Astrocyte (in vitro differentiated cells and primary cell): ENCODE measurements at regions not wholly inside any gene's neighbourhood (a gene's known extent, or its start where the extent isn't known, plus 50 kb on each side); places are given as distances from the start of the nearest gene placed in this dataset.

Experiments
- DNase-seq: peaks from one replicate; pipeline ENCODE4 v3.0.0-alpha.2; 2010; ENCODE audit warnings: low read depth
- FAIRE-seq: peaks from 2 replicates; lab custom pipeline; 2011; peaks lifted over from hg19 to GRCh38; lab: Jason Lieb, UNC
- H2AFZ ChIP-seq: 2 replicates; pipeline ENCODE4 v1.6.0; 2012; ENCODE audit warnings: low read depth, low read length, inconsistent platforms
- H3K27ac ChIP-seq: 2 replicates; pipeline ENCODE4 v1.5.1; 2011; ENCODE audit warnings: low read depth, low read length, inconsistent platforms
- H3K27me3 ChIP-seq: 2 replicates; pipeline ENCODE4 v1.6.0; 2011; ENCODE audit warnings: low read length, inconsistent platforms; ENCODE audit not compliant: insufficient read depth
- H3K36me3 ChIP-seq: 2 replicates; pipeline ENCODE4 v1.5.1; 2011; ENCODE audit warnings: low read length, inconsistent platforms; ENCODE audit not compliant: insufficient read depth
- H3K4me1 ChIP-seq: 2 replicates; pipeline ENCODE4 v1.5.1; 2011; ENCODE audit warnings: low read length, inconsistent platforms; ENCODE audit not compliant: insufficient read depth
- H3K4me2 ChIP-seq: 2 replicates; pipeline ENCODE4 v1.6.0; 2012; ENCODE audit warnings: low read length, inconsistent platforms
- H3K4me3 ChIP-seq: 2 replicates; pipeline ENCODE4 v1.5.1; 2011; ENCODE audit warnings: low read depth, mild to moderate bottlenecking, low read length, inconsistent platforms; ENCODE audit not compliant: insufficient read depth
- H3K79me2 ChIP-seq: 2 replicates; pipeline ENCODE4 v1.6.0; 2012; ENCODE audit warnings: mild to moderate bottlenecking, low read length, inconsistent platforms; ENCODE audit not compliant: insufficient read depth
- H3K9ac ChIP-seq: 2 replicates; pipeline ENCODE4 v1.6.0; 2012; ENCODE audit warnings: mild to moderate bottlenecking, low read length, inconsistent platforms
- H3K9me3 ChIP-seq: 2 replicates; pipeline ENCODE4 v1.5.1; 2012; ENCODE audit warnings: low read depth, mild to moderate bottlenecking, low read length, inconsistent platforms; ENCODE audit not compliant: insufficient read depth
- H4K20me1 ChIP-seq: 2 replicates; pipeline ENCODE4 v1.6.0; 2012; ENCODE audit warnings: low read length, inconsistent platforms; ENCODE audit not compliant: insufficient read depth
- H3K27ac Mint-ChIP-seq: one replicate; pipeline ENCODE4 v1.8.0; 2021; ENCODE audit warnings: mild to moderate bottlenecking, mixed read lengths; ENCODE audit not compliant: unreplicated experiment
- H3K27me3 Mint-ChIP-seq: one replicate; pipeline ENCODE4 v1.8.0; 2021; ENCODE audit warnings: low read depth, mixed read lengths; ENCODE audit not compliant: unreplicated experiment
- H3K36me3 Mint-ChIP-seq: one replicate; pipeline ENCODE4 v1.8.0; 2021; ENCODE audit warnings: low read depth, mixed read lengths; ENCODE audit not compliant: unreplicated experiment
- H3K4me1 Mint-ChIP-seq: one replicate; pipeline ENCODE4 v1.8.0; 2021; ENCODE audit warnings: low read depth, mixed read lengths; ENCODE audit not compliant: unreplicated experiment
- H3K4me3 Mint-ChIP-seq: one replicate; pipeline ENCODE4 v1.8.0; 2021; ENCODE audit warnings: mild to moderate bottlenecking, moderate library complexity, mixed read lengths; ENCODE audit not compliant: unreplicated experiment
- H3K9me3 Mint-ChIP-seq: one replicate; pipeline ENCODE4 v1.8.0; 2021; ENCODE audit warnings: mild to moderate bottlenecking, mixed read lengths; ENCODE audit not compliant: unreplicated experiment
- CTCF ChIP-seq: IDR thresholded peaks from 2 replicates; pipeline ENCODE4 v1.5.1; 2011; ENCODE audit warnings: low read depth, mild to moderate bottlenecking, inconsistent platforms, low read length, moderate library complexity; ENCODE audit not compliant: insufficient read depth
- EZH2 ChIP-seq: IDR thresholded peaks from 2 replicates; pipeline ENCODE4 v1.6.1; 2012; ENCODE audit warnings: mild to moderate bottlenecking, low read length, inconsistent platforms; ENCODE audit not compliant: insufficient read depth

DNA sequence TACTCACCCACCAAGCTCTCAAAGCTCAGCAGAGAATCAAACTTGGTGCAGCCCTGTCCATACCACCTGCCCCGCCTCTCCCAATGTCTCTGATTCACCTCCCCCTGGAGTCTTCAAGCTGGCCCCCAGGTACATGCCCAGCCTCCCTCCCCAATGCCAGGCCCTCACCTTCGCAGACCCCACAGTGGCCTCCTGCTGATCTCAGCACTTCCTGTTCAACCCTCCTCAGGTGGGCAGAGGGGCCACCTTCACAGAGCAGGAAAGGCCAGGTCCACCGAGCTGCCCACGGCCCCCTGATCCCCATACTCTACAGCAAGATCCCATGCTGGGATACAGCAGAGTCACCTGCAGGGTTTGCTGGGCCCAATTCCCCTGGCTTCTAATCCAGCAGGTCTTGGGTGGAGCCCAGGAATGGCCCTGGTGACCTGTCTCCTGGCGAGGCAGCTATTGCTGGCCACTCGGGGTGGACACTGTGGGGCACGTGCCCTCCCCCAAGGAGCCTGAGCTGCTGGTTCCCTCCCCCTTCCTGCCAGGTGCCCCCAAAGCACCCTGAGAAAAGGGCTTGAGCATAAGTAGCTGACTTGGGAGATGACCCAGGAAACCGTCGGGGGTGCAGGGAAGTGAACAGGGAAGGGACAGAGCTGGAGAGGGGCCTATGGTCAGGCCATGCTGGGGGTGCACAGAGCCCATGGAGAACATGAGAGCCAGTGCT, 150.7 kb downstream of the BRD1 start:
- Histone ChIP-seq H2AFZ (no peak overlapping the region), H3K27ac (no peak overlapping the region), H3K4me2 (no peak overlapping the region), H3K9me3 (no peaks in the 10 kb centered on the region), H3K4me1 (no peaks in the 10 kb centered on the region), H3K79me2 (no peaks in the 10 kb centered on the region), H3K27me3 (peaks cover 2% of the 10 kb centered on the region), H3K9ac (no peak overlapping the region), H3K4me3 (no peak overlapping the region), H4K20me1 (no peaks in the 10 kb centered on the region), H3K36me3 (no peaks in the 10 kb centered on the region)
- Mint-ChIP-seq H3K9me3 (no peaks in the 10 kb centered on the region), H3K27ac (no peak overlapping the region), H3K4me3 (no peak overlapping the region), H3K27me3 (peaks cover 50% of the 10 kb centered on the region), H3K36me3 (no peaks in the 10 kb centered on the region), H3K4me1 (no peaks in the 10 kb centered on the region)
- DNase-seq (no peak), FAIRE-seq (no peak)
- no peak for TF ChIP-seq CTCF
- TF ChIP-seq EZH2 = no peak

- Histone ChIP-seq H3K9ac (no peak overlapping the region), H3K4me2 (no peak overlapping the region), H3K27ac (no peak overlapping the region), H2AFZ (no peak overlapping the region), H3K36me3 (no peaks in the 10 kb centered on the region), H3K27me3 (peaks cover 6% of the 10 kb centered on the region), H3K79me2 (no peaks in the 10 kb centered on the region), H4K20me1 (no peaks in the 10 kb centered on the region), H3K4me1 (no peaks in the 10 kb centered on the region), H3K4me3 (no peak overlapping the region), H3K9me3 (no peaks in the 10 kb centered on the region)
- no peak for TF ChIP-seq EZH2
- TF ChIP-seq CTCF = no peak
- Mint-ChIP-seq H3K36me3 (no peaks in the 10 kb centered on the region), H3K9me3 (no peaks in the 10 kb centered on the region), H3K27ac (no peak overlapping the region), H3K4me3 (no peak overlapping the region), H3K4me1 (no peaks in the 10 kb centered on the region), H3K27me3 (peaks cover 57% of the 10 kb centered on the region)
- no peak for FAIRE-seq
- DNase-seq = no peak
Observed at GRCh38 chr22:49676230-49676629, 151.4 kb downstream of the BRD1 start.

DNA sequence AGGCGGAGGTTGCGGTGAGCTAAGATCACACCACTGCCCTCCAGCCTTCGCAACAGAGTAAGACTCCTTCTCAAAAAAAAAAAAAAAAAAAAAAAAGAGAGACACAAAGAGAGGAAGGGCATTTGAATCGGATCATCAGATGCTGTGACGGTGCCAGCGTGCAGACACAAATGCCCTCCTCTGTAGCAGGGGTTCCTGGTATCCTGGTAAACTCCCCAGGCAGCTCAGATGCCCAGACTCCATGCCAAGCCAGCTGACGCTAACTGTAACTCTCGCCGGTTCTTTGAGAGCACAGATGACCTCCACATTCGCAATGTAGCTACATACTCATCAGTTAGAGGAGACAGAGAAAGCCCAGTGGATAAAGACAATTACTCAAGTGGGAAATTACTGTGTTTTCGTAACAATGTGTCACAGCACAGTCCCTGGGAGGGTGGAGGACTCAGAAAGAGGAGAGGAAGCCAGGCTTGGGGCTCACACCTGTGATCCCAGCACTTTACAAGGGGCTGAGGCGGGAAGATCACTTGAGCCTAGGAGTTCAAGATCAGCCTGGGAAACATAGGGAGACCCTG, 153.1 kb downstream of the BRD1 start:
- Mint-ChIP-seq H3K36me3 (no peaks in the 10 kb centered on the region), H3K27me3 (peaks cover 55% of the 10 kb centered on the region), H3K4me1 (no peaks in the 10 kb centered on the region), H3K27ac (no peak overlapping the region), H3K4me3 (no peak overlapping the region), H3K9me3 (peaks cover 2% of the 10 kb centered on the region)
- Histone ChIP-seq H3K79me2 (no peaks in the 10 kb centered on the region), H3K27ac (no peak overlapping the region), H2AFZ (no peak overlapping the region), H3K36me3 (no peaks in the 10 kb centered on the region), H3K9ac (no peak overlapping the region), H3K4me3 (no peak overlapping the region), H3K27me3 (peaks cover 11% of the 10 kb centered on the region), H3K4me2 (no peak overlapping the region), H3K9me3 (no peaks in the 10 kb centered on the region), H3K4me1 (no peaks in the 10 kb centered on the region), H4K20me1 (no peaks in the 10 kb centered on the region)
- DNase-seq (no peak), FAIRE-seq (no peak)
- TF ChIP-seq CTCF (no peak), EZH2 (no peak)
